ENCODE measurements at regions not wholly inside any gene's neighbourhood (a gene's known extent, or its start where the extent isn't known, plus 50 kb on each side); places are given as distances from the start of the nearest gene placed in this dataset.

DNA sequence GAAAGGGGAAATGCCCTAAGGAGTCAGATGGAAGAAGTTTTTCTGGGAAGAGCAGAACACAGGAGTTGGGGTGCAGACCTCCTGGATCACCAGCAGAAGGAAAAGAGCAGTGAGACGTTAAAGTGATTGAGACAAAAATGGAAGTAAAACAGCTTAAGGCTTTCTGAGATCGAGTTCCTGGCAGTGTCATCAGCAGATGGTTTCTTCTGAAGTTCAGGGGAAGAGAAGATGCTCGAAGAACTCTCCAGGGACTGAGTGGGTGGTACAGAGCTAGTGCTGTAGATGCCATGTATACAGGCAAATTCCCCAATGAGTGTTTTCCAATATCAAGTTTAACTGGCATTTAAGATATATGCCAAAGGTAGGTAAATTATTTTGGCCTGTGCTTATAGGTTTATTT is 272.2 kb upstream of the KLF12 start:
- no peak for DNase-seq (ENCODE audit: low read depth)

DNA sequence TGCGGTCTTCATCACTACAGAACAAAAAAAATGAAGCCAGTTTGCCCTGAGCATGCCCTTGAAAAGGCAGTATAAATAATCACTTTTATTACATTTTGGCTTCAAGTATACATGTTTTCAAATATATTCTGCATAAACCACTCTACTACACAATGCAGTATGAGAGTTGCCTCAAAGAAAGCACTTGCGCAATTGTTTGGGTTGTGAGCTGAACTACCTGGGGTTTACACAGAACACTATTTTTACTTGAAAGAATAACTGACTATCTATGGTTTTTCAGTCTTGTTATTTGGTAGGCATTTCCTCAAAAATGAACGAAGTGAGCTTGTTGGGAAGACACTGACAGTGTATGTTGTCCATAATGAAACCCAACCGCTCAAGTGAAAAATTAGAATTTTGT is 264.4 kb upstream of the KLF12 start:
- DNase-seq (ENCODE audit: low read depth), result no peak

DNA sequence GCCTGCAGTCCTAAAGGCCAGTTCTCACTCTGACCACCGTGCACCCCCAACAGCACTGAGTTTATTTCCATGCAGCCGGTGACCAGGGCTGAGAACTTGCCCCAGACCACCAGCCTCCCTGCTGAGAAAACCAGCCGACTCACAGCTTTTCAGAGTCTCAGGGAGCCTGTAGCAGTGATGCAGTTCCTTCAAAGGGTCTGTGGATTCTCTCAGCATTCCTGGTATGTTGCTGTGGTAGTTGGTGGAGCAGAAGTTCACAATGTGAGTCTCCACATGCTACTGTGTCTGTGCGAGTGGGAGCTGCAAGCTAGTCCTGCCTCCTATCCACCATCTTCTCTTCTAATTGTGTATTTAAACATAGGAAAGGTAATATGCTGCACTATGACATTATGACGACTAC is 254.9 kb upstream of the KLF12 start:
- no peak for DNase-seq (ENCODE audit: low read depth)

DNA sequence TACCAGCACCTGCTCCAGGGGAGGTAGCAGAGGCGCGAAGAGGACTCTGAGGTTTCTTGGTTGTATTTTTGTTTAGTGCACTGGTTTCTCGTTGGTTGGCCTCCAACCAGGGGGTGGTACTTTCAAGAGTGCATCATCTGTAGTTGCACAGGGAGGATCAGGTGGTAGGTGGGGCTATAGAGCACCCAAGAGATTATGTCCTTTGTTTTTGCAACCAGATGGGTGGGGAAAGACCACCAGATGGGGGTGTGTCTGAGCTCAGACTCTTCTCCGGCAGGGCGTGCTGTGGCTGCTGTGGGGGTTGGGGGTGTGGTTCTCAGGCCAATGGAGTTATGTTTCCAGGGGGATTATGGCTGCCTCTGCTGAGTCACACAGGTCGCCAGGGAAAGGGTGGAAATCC is 254.4 kb upstream of the KLF12 start:
- DNase-seq (ENCODE audit: low read depth), result no peak

DNA sequence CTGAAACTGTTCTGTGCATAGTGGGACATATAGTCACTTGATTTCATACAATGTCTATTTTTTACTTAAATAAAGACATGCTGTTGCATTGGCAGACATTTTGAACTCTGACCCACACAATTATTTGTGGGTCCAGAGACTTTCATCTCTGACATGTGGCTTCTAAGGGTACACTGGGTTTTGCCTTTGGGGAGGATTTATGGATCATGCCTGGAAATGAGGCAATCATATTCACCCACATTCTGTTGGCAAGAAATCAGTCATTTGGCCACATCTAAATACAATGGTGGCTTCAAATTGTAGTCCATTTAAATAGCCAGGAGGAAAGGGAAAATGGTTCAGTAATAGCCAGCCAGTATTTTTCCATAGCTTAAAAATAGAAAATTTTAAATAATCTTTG is 238.3 kb upstream of the KLF12 start:
- no peak for DNase-seq (ENCODE audit: low read depth)

DNA sequence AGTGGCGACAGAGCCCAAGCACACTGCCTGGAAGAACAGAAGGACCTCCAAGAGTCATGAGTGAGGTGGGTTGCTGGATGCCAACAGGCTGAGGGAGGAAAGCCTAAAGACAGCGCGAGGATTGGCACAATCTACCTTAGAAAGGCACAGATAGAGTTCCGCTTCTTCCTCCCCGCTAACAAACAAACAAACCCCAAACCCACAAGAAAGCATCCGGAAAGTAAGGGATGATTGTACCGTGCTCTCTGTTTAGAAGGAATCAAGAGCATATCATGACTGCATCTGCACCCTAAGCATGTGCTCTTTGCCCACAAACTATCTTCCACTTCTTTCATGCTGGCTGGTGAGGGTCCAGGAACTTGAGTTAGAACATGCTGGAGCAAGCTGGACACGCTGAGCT is 233.0 kb upstream of the KLF12 start:
- DNase-seq (ENCODE audit: low read depth), result no peak

DNA sequence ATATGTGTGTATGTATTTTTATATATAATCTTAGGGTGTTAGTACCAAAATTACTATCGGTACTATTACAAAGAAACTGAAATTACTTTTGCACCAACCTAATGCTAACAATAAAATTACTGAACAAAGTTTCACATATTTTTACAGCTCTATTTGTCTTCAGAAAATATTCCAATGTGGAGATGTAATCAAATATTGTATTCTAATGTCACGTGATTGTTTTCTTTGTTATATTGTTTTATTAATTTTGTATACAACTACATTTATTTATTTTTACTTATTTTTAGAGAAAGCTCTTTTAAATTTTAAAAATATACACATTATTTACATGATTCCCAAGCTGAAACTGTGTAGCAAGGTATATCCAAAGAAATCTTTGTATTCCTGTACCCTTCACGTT is 227.1 kb upstream of the KLF12 start:
- DNase-seq (ENCODE audit: low read depth), result no peak

DNA sequence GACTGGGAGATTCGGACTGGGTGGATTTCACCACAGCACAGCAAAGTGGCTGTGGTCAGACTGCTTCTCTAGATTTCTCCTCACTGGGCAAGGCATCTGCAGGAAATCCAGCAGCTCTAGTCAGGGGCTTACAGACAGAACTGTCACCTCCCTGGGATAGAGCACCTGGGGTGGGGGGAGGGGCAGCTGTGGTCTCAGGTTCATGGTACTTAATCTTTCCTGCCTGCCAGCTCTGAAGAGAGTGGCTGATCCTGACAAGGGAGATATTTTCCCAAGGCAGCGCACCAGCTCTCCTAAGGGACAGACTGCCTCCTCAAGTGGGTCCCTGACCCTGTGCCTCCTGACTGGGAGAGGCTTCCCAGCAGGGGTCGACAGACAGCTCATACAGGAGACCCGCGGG is 212.8 kb upstream of the KLF12 start:
- no peak for DNase-seq (ENCODE audit: low read depth)

DNA sequence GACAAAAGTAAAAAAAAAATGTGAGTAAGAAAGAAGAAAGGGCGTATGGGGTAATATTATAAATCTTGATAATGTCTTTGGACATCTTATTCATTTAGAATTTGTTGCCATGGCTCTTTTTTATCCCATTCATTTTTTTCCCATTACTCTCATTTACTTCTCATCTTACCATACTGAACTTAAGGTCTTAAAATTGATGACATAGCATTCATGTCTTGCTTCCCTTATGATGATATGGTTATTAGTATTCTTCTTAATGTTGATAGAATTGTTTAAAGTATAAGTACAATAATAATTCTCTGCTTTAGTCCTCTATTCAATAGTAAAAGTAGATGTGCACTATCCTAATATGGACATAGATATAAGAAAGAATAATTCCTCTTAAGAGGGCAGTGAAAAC is 204.1 kb upstream of the KLF12 start:
- DNase-seq (ENCODE audit: low read depth), result no peak

DNA sequence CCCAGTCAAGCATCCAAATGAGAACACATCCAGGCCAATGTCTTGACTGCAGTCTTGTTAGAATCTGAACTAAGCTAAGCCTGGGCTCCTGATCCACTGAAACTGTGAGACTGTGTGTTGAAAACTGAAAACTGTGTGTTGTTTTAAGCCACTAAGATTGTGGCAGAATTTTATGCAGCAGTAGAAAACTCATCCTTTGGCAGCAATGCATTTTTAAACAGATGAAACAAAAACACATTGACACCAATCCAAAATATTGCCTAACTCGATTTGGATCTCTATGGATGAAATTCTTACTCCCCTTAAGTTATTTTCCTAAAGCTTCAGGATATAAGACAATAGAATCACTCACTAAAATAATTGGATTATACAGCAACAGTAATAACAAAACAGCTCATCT is 202.3 kb upstream of the KLF12 start:
- no peak for DNase-seq (ENCODE audit: low read depth)

DNA sequence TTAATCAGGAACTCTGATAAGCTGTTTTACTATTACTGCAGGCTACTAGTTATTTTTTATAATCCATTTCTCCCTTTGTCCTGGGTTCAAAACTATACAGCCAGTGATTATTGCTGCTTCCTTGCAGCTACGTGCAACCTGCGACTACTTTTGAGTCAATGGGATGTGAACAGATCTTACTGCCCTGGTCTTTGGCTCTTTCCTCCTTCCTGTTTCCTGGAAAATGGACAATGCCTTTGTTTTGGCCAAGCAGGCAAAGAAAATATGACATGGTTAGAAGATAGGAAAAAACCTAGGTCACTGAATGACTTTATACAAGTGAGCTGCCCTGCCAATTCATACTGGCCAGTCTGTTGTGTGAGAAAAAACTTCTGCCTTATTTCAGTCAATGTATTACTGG is 201.2 kb upstream of the KLF12 start:
- no peak for DNase-seq (ENCODE audit: low read depth)

DNA sequence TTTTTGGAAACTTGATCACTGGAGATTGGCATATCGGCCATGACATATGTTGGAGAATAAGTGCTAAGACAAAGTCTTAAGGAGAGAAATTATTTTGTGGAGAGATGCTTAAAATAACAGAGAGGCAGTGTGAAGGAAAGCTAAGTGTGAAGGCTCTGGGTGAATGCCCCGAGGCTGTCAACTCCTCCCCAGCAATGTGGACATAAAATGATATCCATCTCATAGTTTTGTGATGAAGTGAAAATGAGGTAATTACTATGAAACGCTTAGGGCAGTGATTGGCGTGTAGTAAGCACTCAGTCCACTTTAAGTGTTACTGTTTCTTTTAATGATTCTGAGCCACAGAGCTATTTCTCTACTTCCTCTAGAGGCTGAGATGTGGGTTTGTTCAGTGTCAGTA is 195.8 kb upstream of the KLF12 start:
- no peak for DNase-seq (ENCODE audit: low read depth)

DNA sequence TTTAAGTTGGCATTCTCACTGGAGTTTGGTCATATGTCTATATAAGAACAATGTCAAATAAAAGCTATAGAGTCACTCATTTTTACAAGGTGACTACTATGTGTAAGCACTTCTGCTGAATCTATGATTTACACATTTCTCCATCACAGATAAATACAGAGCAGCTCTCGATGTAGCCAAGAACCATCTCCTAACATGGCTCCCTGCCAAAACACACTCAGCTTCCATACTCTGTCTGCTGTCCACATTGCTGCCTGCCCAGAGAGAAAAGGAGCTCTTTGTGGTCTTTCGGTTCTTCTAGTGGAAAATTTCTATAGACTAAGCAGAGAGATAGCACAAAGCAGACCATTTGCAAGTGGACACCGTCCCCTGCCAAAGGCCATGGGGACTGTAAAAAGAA is 190.9 kb upstream of the KLF12 start:
- no peak for DNase-seq (ENCODE audit: low read depth)

DNA sequence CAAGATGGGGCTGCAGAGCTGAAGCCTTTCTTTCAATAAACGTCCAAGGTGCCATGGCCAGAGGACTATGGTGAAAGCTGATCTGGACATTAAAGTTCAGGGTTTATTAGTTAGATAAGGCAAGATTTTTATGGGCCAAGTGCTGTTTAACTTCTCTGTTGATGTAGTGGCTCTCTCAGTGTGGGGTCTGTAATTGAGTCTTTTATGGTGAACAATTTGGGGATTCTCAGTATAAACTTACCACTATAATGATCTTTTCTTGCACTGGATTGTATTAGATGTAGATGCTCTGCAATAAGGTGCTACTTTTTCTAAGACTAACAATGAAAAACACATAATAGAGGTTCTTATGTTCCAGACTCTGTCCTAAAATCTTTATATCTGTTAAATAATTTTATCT is 190.1 kb upstream of the KLF12 start:
- no peak for DNase-seq (ENCODE audit: low read depth)

DNA sequence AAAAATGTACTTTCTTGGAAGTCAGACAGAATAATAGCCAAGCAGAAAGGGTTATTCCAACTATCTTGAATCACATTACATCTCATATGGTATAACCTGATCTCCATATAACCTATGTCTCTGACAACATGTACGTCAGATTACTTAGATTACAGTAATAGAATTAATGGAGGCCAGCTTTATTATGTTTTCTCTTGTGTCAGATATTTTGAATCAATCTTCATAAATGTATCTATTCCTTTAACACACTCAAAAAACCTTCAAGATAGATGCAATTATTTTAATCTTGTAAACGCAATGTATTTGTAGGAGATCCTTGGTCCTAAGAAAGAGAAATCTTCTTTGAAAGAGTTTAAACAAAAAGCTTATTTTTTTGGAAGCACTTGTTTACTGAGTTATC is 188.4 kb upstream of the KLF12 start:
- DNase-seq (ENCODE audit: low read depth), result no peak

DNA sequence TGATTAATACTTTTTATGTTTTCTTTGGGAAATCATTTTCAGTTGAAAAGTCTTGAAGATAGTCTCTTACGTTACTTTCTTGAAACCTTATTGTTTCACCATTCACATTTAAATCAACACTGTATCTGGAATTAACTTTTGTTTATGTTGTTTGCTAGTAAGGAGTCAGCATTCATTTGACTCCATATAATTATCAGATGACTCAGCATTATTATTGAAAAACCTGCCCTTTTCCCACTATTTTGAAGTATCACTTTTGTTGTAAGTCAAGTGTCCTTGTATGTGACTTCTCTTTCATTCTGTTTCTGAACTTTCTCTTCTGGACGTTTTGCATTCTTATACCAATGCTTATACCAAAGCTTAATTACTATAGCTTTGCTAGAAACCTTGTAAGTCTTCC is 186.1 kb upstream of the KLF12 start:
- DNase-seq (ENCODE audit: low read depth), result no peak

DNA sequence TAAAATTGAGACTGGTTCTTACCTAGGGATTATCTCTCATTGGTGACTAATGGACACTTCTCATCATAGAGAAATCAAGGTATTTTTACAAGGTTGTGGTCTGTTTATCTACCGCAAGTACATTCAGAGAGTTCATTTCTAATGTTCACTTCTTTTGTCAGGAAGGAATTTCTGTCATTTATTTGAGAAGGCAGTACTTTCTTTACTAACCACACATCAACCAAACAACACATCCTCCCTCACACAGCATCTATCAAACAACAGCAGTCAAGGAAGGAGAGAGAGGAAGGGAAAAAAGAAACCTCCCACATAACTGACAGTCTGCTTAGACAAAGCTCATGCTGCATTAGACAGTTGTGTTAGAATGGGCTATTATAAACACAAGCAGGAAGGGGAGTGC is 182.3 kb upstream of the KLF12 start:
- DNase-seq (ENCODE audit: low read depth), result no peak

DNA sequence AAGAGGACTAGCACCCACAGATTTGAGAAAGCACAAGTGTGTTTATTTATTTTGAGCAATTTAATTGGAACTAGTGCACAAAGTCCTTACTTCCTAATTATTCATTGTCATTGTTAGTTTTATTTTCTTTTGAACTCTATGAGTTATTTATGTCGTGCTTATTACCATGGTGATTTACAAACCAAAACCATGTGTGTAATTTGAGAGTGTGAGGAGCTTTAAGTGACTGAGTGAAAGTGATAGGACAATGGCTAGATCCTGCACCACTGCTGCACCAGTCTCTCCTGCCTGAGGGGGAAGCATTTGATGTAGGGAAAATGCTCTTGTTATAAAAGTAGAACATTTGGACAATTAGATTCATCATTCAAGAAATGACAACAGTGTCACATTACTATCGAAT is 172.3 kb upstream of the KLF12 start:
- DNase-seq (ENCODE audit: low read depth), result no peak

DNA sequence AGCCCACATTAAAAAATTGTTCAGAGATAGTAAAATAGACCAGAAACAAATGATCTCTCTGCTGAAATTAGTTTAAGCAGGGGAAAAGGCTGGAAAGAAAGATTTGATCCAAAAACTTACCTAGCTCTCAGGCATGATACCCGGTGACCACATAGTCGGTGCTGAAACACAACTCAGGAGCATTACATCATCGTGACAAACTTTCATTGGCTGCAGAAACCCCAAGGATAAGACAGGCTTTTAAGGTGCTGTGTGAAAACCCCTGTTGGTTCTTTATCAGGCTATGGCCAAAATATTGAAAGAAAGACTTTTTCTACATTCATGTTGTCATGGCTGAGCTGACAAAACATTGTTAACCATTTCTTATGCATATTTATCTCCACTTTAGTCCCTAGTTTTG is 171.7 kb upstream of the KLF12 start:
- no peak for DNase-seq (ENCODE audit: low read depth)

DNA sequence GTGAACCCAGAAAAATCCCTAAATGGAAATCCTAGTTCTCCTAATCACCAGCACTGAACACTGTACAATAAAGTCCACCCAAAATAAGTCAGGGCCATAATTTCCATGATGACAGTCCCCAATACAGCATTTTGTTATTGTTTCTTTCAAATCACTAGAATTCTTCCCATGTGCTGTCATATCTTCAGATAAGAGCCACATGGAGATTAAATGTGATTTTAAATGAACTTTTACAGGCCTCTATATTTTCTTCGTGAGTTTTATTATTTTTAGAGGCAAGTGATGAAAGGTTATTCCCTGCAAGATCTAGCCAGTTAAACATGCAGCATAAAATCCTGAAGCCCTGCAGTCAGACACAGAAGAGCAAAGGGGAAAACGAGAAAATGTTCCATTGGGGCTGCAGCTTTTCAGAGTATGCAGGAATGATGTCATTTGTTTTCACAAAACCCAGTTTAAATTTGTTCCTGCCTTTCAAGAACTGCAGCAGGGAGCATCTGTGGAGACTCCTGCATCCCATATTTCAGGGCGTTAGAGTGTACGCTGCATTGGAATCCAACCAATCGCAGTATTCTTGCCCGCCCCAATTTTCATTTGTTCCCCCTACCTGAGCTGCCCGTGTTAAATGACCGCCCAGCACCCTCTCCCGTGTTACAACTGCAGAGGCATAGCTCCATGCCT is 167.2 kb upstream of the KLF12 start:
- no peak for DNase-seq (ENCODE audit: low read depth)

DNA sequence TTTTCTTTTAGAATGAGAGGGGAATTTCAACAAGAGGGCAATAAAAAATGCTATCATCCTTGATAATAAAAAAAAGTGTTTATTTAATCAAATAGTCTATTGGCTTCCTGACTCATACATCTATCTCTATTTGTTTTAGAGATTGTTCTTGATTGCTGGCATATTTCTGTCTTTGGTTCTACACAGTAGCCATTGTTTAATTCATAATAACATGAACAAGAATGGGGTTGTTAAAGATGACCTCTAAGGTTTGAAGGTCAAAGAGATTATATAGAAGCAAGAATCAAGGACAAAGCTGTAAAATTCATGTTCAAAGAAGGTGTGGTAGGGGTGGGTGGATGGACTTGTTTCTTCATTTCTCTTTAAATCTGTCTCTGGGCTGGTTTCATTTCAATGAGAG is 166.0 kb upstream of the KLF12 start:
- no peak for DNase-seq (ENCODE audit: low read depth)

DNA sequence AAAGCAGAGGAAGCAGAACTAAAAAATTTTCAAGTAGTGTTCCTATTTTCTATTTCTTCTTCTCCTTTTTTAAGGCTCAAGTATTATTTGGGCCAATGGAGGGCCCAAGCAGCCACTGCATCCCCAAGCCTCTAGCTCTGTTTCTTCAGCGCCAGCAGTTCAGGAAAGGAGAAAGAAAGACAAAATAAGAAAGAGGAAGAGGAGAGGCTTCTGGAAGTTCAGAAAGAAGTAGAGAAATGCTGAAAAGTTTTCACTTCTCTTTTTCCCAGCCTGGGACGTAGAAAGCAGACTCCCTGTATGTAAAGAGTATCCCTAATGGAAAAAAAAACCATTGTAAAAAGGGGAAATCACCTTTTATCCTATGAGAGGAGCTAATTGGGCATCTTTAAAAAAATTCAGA is 165.5 kb upstream of the KLF12 start:
- no peak for DNase-seq (ENCODE audit: low read depth)

DNA sequence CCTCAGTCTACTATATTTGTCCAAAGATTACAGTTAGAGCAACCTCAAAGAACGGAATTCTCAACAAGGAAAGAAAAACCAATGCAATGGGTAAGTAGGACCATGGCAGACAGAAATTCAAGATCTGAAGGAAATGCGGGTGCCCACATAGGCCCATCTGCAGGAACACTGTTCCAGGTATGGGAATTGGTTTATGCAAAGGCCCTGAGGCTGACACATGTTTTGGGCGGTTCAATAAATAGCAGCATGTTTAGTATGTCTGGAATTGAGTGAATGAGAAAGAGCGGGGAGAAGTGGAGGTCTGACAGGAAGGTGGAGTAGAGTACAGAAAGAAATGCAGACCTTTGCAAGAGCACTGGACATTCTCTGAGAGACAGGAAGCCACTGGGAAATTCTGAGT is 164.7 kb upstream of the KLF12 start:
- no peak for DNase-seq (ENCODE audit: low read depth)

DNA sequence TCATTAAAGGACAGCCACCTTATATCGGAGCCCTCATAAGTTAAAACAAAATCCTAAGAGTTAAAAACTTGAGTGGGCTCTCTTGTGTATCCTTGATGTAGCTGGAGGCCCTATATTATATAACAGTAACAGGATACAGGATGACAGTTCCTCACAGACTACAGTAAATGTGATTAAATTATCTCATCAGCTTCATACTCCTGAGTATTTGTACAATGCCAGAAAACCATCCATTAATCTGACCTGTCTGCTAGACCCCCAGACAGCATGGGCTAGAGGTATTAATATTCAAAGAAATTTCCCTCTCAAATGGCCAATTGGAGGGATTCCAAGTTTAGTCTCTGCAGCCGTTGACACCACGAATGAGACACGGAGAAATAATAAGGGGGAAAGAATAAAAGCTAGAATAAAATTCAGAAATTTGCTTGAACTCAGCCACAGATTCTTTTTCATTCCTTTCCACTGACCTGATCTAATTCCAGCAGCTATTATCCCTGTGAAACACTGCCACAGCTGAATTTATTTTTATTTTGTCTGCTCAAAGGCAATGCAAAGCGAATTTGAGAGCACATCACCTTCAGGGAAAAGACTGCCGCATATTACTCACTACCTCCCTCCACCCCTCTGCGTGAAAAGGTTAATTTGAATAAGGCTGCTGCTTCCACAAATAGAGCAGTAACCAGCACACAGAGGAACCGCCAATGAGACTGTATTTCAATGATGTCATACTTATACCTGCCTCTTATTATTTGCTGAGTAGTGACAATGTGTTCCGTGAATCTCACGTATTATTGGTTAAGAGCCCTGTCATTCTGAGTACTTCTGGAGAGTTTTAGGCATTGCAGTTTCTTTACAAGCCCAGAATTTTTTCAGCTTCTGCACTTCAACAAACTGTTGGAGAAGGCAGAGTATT is 155.9 kb upstream of the KLF12 start:
- DNase-seq (ENCODE audit: low read depth), result peak; percentile 49

All from GM04503 (cell line).